ENCODE measurements at regions not wholly inside any gene's neighbourhood (a gene's known extent, or its start where the extent isn't known, plus 50 kb on each side); places are given as distances from the start of the nearest gene placed in this dataset.

DNA sequence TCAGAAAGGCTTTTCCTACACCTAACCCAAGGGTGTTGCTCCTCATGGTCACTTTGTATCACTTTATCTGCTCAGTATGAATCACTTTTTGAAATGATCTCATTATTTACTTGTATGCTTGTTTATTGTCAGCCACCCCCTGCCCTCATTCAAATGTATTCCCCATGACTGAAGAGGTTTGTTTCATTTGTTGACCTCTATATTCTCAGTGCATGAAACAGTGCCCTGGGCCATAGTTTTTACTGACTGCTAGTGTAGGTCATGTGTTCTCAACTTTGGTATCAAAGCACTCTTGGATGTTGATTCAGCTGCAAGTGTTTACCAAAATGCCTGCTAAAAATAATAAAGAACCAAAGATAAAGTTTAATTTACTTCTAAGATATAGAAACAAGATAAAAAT, 381.7 kb upstream of the ARPP21 start:
- ChIA-PET POLR2A (no interaction called here), SMC1A (ENCODE audit: uncharacterized antibody, unreplicated experiment) (no interaction called here), RAD21 (ENCODE audit: unreplicated experiment) (no interaction called here), CTCF (no interaction called here)
- DNase-seq (ENCODE audit: low read depth, low spot score) (no peak), ATAC-seq (no peak), FAIRE-seq (no peak)
- BruUV-seq (replicated peaks), result no TSS peak
- Histone ChIP-seq H3K79me2 (ENCODE audit: control insufficient read depth, insufficient read depth, low read length) (no peaks in the 10 kb centered on the region), H3K4me3 (no peak overlapping the region), H3K4me1 (ENCODE audit: control insufficient read depth, insufficient read depth, low read length) (no peaks in the 10 kb centered on the region), H3K9ac (ENCODE audit: control insufficient read depth, insufficient read depth, low read length) (no peak overlapping the region), H3K27ac (ENCODE audit: control insufficient read depth, insufficient read depth) (no peak overlapping the region), H4K20me1 (ENCODE audit: control insufficient read depth, insufficient read depth) (no peaks in the 10 kb centered on the region), H2AFZ (ENCODE audit: control insufficient read depth, low read depth, low read length) (no peak overlapping the region), H3K27me3 (replicated peaks in 1 of 2; ENCODE audit: control insufficient read depth in 2 of 2, insufficient read depth in 2 of 2, low read length in 1 of 2) (no peaks in the 10 kb centered on the region), H3K9me3 (replicated peaks; ENCODE audit: control insufficient read depth, insufficient read depth, low read length) (no peaks in the 10 kb centered on the region), H3K36me3 (ENCODE audit: control insufficient read depth in 2 of 2, insufficient read depth in 2 of 2, low read length in 1 of 2) (no peaks in the 10 kb centered on the region), H3K4me2 (ENCODE audit: control insufficient read depth, insufficient read depth) (no peak overlapping the region)
- in situ Hi-C loops (cut with MboI), result no loop called here
- intact Hi-C loops (cut with micrococcal nuclease; ENCODE audit: unreplicated experiment), result no loop called here
- TF ChIP-seq, protein P1, sequence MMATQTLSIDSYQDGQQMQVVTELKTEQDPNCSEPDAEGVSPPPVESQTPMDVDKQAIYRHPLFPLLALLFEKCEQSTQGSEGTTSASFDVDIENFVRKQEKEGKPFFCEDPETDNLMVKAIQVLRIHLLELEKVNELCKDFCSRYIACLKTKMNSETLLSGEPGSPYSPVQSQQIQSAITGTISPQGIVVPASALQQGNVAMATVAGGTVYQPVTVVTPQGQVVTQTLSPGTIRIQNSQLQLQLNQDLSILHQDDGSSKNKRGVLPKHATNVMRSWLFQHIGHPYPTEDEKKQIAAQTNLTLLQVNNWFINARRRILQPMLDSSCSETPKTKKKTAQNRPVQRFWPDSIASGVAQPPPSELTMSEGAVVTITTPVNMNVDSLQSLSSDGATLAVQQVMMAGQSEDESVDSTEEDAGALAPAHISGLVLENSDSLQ (IDR thresholded peaks at IDR 0.05), result no peak
- TF ChIP-seq MEF2A (IDR thresholded peaks at IDR 0.05; ENCODE audit: insufficient read depth, low read depth, low read length), result no peak
- TF ChIP-seq ZNF384 (IDR thresholded peaks at IDR 0.05; ENCODE audit: borderline replicate concordance, low read depth, low read length), result no peak
- no peak for TF ChIP-seq BMI1 (IDR thresholded peaks at IDR 0.05; ENCODE audit: borderline replicate concordance)
- TF ChIP-seq SIX5 (IDR thresholded peaks at IDR 0.05; ENCODE audit: low read depth, low read length, severe bottlenecking), result no peak
- TF ChIP-seq, protein P2, sequence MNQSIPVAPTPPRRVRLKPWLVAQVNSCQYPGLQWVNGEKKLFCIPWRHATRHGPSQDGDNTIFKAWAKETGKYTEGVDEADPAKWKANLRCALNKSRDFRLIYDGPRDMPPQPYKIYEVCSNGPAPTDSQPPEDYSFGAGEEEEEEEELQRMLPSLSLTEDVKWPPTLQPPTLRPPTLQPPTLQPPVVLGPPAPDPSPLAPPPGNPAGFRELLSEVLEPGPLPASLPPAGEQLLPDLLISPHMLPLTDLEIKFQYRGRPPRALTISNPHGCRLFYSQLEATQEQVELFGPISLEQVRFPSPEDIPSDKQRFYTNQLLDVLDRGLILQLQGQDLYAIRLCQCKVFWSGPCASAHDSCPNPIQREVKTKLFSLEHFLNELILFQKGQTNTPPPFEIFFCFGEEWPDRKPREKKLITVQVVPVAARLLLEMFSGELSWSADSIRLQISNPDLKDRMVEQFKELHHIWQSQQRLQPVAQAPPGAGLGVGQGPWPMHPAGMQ (IDR thresholded peaks at IDR 0.05; ENCODE audit: borderline replicate concordance), result no peak
- TF ChIP-seq BRCA1 (IDR thresholded peaks at IDR 0.05; ENCODE audit: low read depth, low read length), result no peak
- no peak for TF ChIP-seq YY1 (IDR thresholded peaks at IDR 0.05; ENCODE audit: low read depth, low read length)
- TF ChIP-seq GATAD2B (conservative IDR thresholded peaks at IDR 0.05; ENCODE audit: low read depth), result no peak
- TF ChIP-seq KDM1A (IDR thresholded peaks at IDR 0.05; ENCODE audit: borderline replicate concordance), result no peak
- no peak for TF ChIP-seq NRF1 (conservative IDR thresholded peaks at IDR 0.05; ENCODE audit: low read depth, low read length)
- TF ChIP-seq, protein P3, sequence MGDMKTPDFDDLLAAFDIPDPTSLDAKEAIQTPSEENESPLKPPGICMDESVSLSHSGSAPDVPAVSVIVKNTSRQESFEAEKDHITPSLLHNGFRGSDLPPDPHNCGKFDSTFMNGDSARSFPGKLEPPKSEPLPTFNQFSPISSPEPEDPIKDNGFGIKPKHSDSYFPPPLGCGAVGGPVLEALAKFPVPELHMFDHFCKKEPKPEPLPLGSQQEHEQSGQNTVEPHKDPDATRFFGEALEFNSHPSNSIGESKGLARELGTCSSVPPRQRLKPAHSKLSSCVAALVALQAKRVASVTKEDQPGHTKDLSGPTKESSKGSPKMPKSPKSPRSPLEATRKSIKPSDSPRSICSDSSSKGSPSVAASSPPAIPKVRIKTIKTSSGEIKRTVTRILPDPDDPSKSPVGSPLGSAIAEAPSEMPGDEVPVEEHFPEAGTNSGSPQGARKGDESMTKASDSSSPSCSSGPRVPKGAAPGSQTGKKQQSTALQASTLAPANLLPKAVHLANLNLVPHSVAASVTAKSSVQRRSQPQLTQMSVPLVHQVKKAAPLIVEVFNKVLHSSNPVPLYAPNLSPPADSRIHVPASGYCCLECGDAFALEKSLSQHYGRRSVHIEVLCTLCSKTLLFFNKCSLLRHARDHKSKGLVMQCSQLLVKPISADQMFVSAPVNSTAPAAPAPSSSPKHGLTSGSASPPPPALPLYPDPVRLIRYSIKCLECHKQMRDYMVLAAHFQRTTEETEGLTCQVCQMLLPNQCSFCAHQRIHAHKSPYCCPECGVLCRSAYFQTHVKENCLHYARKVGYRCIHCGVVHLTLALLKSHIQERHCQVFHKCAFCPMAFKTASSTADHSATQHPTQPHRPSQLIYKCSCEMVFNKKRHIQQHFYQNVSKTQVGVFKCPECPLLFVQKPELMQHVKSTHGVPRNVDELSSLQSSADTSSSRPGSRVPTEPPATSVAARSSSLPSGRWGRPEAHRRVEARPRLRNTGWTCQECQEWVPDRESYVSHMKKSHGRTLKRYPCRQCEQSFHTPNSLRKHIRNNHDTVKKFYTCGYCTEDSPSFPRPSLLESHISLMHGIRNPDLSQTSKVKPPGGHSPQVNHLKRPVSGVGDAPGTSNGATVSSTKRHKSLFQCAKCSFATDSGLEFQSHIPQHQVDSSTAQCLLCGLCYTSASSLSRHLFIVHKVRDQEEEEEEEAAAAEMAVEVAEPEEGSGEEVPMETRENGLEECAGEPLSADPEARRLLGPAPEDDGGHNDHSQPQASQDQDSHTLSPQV (IDR thresholded peaks at IDR 0.05), result no peak
- TF ChIP-seq, protein P4, sequence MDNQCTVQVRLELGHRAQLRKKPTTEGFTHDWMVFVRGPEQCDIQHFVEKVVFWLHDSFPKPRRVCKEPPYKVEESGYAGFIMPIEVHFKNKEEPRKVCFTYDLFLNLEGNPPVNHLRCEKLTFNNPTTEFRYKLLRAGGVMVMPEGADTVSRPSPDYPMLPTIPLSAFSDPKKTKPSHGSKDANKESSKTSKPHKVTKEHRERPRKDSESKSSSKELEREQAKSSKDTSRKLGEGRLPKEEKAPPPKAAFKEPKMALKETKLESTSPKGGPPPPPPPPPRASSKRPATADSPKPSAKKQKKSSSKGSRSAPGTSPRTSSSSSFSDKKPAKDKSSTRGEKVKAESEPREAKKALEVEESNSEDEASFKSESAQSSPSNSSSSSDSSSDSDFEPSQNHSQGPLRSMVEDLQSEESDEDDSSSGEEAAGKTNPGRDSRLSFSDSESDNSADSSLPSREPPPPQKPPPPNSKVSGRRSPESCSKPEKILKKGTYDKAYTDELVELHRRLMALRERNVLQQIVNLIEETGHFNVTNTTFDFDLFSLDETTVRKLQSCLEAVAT (IDR thresholded peaks at IDR 0.05), result no peak
- TF ChIP-seq, protein P5, sequence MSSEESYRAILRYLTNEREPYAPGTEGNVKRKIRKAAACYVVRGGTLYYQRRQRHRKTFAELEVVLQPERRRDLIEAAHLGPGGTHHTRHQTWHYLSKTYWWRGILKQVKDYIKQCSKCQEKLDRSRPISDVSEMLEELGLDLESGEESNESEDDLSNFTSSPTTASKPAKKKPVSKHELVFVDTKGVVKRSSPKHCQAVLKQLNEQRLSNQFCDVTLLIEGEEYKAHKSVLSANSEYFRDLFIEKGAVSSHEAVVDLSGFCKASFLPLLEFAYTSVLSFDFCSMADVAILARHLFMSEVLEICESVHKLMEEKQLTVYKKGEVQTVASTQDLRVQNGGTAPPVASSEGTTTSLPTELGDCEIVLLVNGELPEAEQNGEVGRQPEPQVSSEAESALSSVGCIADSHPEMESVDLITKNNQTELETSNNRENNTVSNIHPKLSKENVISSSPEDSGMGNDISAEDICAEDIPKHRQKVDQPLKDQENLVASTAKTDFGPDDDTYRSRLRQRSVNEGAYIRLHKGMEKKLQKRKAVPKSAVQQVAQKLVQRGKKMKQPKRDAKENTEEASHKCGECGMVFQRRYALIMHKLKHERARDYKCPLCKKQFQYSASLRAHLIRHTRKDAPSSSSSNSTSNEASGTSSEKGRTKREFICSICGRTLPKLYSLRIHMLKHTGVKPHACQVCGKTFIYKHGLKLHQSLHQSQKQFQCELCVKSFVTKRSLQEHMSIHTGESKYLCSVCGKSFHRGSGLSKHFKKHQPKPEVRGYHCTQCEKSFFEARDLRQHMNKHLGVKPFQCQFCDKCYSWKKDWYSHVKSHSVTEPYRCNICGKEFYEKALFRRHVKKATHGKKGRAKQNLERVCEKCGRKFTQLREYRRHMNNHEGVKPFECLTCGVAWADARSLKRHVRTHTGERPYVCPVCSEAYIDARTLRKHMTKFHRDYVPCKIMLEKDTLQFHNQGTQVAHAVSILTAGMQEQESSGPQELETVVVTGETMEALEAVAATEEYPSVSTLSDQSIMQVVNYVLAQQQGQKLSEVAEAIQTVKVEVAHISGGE (CRISPR knock-in tag; IDR thresholded peaks at IDR 0.05), result no peak
